GM18951 (cell line): ENCODE measurements at regions not wholly inside any gene's neighbourhood (a gene's known extent, or its start where the extent isn't known, plus 50 kb on each side); places are given as distances from the start of the nearest gene placed in this dataset.
"Not testable (repeated sequence)": the region's sequence is repeated elsewhere in the genome, so short reads cannot be mapped to it uniquely, and the experiment has no call there.

ENCODE experiments used
- POLR2A ChIP-seq: IDR thresholded peaks from 4 replicates; pipeline ENCODE4 v1.6.1; 2011; ENCODE audit warnings: mild to moderate bottlenecking; ENCODE audit not compliant: insufficient read length, insufficient read depth; ENCODE audit errors: extremely low read depth
- in situ Hi-C: fragments of 300-500 bp; cut with MboI; formaldehyde crosslinking; loops from one replicate; pipeline ENCODE4 v1.12.0; 2022; ENCODE audit warnings: low sequenced_read_pairs, mixed read lengths, inconsistent platforms; ENCODE audit not compliant: unreplicated experiment

GRCh38 chr3:5889374-5889773 is 701.9 kb downstream of the EDEM1 start:
- no peak for TF ChIP-seq POLR2A
- in situ Hi-C loops = no loop called here

DNA sequence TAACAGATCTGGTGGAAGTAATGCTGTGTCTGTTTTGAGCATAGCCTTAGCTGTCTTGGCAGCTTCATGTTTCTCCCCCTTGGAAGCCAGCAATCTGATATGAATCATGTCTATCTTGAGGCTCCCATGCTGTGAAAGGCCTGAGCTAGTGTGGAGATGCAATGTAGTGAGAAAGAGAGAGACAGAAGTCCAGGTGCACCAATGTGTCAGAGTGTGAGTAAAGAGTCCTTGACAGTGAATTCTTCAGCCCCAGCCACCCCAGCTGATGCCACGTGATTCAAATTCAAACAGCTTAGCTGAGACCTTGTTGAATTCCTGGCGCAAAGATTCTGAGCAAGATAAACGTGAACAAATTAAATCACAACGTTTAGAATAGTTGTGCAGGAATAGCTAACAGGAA is 704.2 kb downstream of the EDEM1 start:
- in situ Hi-C loops = no loop called here
- TF ChIP-seq POLR2A = no peak

DNA sequence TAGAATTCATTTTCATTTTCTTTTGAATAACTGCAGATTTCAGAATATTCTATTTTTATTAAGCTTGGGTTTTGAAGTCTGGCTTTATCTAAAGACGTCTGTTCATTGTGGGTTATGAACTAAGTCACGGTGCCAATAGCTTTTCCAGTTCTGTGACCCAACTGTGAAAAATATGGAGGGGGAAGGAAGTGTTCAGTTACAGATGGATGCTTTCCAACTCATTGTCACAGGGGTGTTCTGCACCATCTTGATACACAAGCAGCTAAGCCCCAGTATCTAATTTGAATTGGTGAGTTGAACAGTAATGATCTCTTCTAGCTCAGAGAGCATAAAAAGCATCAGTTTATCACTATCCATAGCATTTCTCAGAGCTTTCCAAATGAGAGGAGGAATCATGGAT is 710.6 kb downstream of the EDEM1 start:
- no peak for TF ChIP-seq POLR2A
- in situ Hi-C loops = no loop called here

- in situ Hi-C loops = no loop called here
- no peak for TF ChIP-seq POLR2A
Observed at GRCh38 chr3:5899014-5899761, 711.7 kb downstream of the EDEM1 start.

- in situ Hi-C loops = no loop called here
- TF ChIP-seq POLR2A = no peak
Observed at GRCh38 chr3:5917932-5918331, 730.4 kb downstream of the EDEM1 start.

GRCh38 chr3:5918626-5919025 is 731.1 kb downstream of the EDEM1 start:
- TF ChIP-seq POLR2A = no peak
- in situ Hi-C loops = no loop called here

DNA sequence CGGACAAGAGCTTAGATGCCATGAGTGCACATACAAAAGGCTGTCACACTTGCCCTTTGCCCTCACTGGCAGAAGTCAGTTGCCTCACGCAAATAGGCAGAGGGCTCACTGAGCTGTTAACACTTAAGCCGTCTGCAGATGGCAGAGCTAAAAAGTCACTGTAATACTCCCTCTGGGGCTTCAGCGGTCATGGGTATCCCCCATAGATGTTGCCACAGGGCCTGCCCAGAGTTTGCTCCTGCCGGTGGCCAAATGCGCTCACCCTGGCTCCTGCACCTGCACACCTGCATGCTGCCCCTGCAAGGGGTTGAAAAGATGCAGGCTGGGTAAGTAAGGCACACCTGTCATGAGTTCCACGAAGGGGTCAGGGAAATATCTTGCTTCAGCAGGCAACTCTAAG is 741.5 kb downstream of the EDEM1 start:
- in situ Hi-C loops = no loop called here
- TF ChIP-seq POLR2A = no peak

- in situ Hi-C loops = not testable (repeated sequence)
Observed at GRCh38 chr3:5944061-5944460, 756.6 kb downstream of the EDEM1 start.

DNA sequence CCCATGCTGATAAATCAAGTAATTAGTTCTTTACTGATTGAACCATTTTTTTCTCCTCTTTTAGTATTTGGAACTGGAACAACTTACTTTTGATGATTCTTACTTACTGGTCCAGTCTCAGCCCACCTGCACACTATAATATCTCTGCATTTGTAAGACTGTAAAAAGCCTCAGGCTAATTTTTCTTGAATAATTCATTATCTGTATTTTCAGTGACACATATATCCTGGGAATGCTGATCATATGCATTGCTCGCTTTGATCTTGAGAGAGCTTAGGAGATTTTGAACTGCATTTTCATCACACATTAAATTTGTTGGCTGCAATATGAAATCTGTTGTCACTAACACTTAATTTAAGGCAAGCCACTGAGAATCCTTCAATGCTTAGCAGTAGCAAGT is 760.6 kb downstream of the EDEM1 start:
- in situ Hi-C loops = no loop called here
- no peak for TF ChIP-seq POLR2A

DNA sequence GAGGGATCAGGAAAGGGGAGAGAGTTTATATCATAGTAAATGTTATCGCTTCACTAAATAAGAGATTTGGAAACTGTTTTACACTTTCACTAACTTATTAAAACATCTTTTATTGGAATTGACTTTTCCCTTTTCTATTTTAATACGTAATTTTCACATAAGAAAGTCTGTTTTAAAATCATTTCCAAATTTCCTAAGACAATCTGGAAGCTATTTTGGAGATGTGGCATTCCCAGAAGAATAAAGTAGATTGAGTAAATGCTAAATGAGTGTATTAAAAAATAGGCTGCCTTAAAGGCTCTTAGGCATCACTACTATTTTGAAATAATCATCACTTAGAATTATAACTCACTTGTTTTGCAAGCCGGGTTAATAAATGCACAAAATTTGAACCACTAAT is 763.5 kb downstream of the EDEM1 start:
- in situ Hi-C loops = no loop called here
- no peak for TF ChIP-seq POLR2A

GRCh38 chr3:5972586-5972985 is 785.1 kb downstream of the EDEM1 start:
- no peak for TF ChIP-seq POLR2A
- in situ Hi-C loops = no loop called here

- no peak for TF ChIP-seq POLR2A
- in situ Hi-C loops = no loop called here
Observed at GRCh38 chr3:5974630-5975322, 787.3 kb downstream of the EDEM1 start.

- in situ Hi-C loops = no loop called here
- no peak for TF ChIP-seq POLR2A
Observed at GRCh38 chr3:5977331-5977730, 789.8 kb downstream of the EDEM1 start.

DNA sequence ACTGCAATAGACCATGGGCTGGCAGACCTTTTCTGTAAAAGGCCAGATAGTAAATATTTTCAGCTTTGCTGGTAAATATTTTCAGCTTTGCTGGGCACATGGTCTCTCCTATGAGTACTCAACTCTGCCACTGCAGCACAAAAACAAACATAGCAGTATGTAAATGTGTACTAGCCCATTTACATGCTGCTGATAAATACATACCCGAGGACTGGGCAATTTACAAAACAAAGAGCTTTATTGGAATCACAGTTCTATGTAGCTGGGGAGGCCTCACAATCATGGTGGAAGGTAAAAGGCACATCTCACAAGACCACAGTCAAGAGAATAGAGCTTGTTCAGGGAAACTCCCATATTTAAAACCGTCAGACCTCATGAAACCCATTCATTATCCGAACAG is 793.0 kb downstream of the EDEM1 start:
- in situ Hi-C loops = no loop called here
- TF ChIP-seq POLR2A = no peak

DNA sequence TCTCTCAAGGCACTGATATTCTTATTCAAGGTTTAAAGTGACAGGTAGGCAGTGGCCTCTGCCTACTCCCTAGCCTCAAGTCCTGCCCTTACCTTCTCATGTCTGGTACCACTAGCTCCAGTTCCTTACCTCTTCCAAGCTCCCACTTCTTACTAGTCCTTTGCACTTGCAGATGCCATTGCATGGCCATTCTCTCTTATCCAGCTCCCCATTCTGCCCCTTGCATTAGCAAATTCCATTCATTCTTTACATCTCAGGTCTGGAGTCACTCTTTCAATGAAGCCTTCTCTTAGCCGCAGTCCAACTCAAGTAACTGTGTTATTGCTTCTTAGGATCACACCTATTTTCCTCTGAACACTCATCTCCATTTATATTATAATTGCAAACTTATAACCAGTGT is 807.1 kb downstream of the EDEM1 start:
- TF ChIP-seq POLR2A = no peak
- in situ Hi-C loops = no loop called here

GRCh38 chr3:6018456-6018855 is 830.9 kb downstream of the EDEM1 start:
- in situ Hi-C loops = no loop called here
- no peak for TF ChIP-seq POLR2A
